ENCODE measurements at regions not wholly inside any gene's neighbourhood (a gene's known extent, or its start where the extent isn't known, plus 50 kb on each side); places are given as distances from the start of the nearest gene placed in this dataset.

DNA sequence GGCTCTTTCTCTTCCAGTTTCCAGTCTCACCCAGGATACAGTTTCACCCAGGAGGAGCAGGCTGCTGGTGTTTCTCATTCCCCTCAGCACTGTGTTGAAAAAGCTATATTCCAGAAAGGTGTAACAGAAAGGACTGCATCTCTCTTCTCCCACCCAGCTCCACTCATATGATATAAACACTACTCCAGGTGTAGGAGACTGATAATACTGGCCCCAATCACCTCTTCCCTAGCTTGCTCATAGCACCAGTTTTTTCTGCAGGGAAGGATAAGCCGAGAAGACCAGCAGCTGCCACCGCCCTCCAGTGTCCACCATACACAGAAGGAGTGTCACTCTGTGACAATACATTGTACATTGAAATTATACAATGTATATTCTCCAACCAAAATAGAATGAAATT lies 105.5 kb upstream of the STK26 start:
- no peak for TF ChIP-seq GATA2 (IDR thresholded peaks at IDR 0.05; ENCODE audit: low read depth, low read length)

DNA sequence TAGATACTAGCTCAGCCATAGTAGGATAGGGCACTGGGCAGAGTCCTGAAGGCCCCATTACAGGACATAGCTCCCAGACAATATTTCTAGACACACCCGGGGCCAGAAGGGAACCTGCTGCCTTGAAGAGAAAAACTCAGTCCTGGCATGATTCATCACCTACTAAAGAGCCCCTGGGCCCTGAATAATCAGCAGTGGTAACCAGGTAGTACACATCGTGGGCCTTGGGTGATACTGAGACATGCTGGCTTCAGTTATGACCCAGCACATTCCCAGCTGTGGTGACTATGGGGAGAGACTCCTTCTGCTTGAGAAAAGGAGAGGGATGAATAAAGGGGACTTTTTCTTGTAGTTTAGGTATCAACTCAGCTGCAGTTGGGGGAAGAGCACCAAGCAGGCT lies 104.3 kb upstream of the STK26 start:
- TF ChIP-seq GATA2 (IDR thresholded peaks at IDR 0.05; ENCODE audit: low read depth, low read length) (no peak), GATA3 (IDR thresholded peaks at IDR 0.05; ENCODE audit: low read depth, low read length) (no peak)

- no peak for TF ChIP-seq GATA3 (IDR thresholded peaks at IDR 0.05; ENCODE audit: low read depth, low read length)
- no peak for TF ChIP-seq GATA2 (IDR thresholded peaks at IDR 0.05; ENCODE audit: low read depth, low read length)
Measured at GRCh38 chrX:131923614-131924250, 99.4 kb upstream of the STK26 start.

DNA sequence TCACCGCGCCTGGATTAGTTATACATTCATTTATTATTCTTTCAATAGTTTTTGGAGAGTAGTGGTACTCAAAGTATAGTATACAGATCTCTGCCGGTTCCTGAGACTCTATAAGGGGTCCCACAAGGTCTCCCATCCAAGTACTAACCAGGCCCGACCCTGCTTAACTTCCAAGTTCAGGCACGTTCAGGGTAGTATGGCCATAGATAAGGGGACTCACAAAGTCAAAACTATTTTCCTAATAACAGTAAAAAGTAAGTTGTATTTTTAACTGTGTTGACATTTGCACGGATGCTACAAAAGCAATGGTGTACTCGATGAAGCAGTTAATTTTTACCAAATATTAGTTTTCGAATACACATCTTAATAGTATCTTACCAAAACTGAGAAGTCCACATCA lies 84.4 kb upstream of the STK26 start:
- TF ChIP-seq GATA3 (IDR thresholded peaks at IDR 0.05; ENCODE audit: low read depth, low read length) (no peak), GATA2 (IDR thresholded peaks at IDR 0.05; ENCODE audit: low read depth, low read length) (no peak)

GRCh38 chrX:131942034-131942433 lies 81.1 kb upstream of the STK26 start:
- no peak for TF ChIP-seq GATA3 (IDR thresholded peaks at IDR 0.05; ENCODE audit: low read depth, low read length)
- TF ChIP-seq GATA2 (IDR thresholded peaks at IDR 0.05; ENCODE audit: low read depth, low read length) = no peak

- TF ChIP-seq GATA2 (IDR thresholded peaks at IDR 0.05; ENCODE audit: low read depth, low read length) (no peak), GATA3 (IDR thresholded peaks at IDR 0.05; ENCODE audit: low read depth, low read length) (no peak)
Measured at GRCh38 chrX:131944936-131945902, 77.9 kb upstream of the STK26 start.

- TF ChIP-seq GATA3 (IDR thresholded peaks at IDR 0.05; ENCODE audit: low read depth, low read length) (no peak), GATA2 (IDR thresholded peaks at IDR 0.05; ENCODE audit: low read depth, low read length) (no peak)
Measured at GRCh38 chrX:131951166-131951565, 71.9 kb upstream of the STK26 start.

- TF ChIP-seq GATA2 (IDR thresholded peaks at IDR 0.05; ENCODE audit: low read depth, low read length) = no peak
Measured at GRCh38 chrX:131955099-131955777, 67.9 kb upstream of the STK26 start.

DNA sequence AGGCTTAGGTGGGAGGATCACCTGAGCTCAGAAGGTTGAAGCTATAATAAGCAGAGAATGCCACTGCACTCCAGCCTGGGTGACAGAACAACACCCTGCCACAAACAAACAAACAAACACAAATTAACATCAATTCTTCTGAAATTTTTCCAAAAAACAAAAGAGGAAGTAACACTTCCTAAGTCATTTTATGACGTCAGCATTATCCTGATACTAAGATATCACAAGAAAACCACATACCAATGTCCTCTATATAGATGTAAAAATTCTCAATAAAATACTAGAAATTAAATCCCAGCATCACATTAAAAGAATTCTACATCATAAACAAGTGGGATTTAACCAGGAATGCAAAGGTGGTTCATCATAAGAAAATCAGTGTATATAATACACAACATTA lies 64.4 kb upstream of the STK26 start:
- TF ChIP-seq GATA2 (IDR thresholded peaks at IDR 0.05; ENCODE audit: low read depth, low read length) (no peak), GATA3 (IDR thresholded peaks at IDR 0.05; ENCODE audit: low read depth, low read length) (no peak)

GRCh38 chrX:131970347-131970746 lies 52.8 kb upstream of the STK26 start:
- TF ChIP-seq GATA2 (IDR thresholded peaks at IDR 0.05; ENCODE audit: low read depth, low read length) (no peak), GATA3 (IDR thresholded peaks at IDR 0.05; ENCODE audit: low read depth, low read length) (no peak)
